NCI-H1048 (cell line): ENCODE measurements at regions not wholly inside any gene's neighbourhood (a gene's known extent, or its start where the extent isn't known, plus 50 kb on each side); places are given as distances from the start of the nearest gene placed in this dataset.
"Not testable (repeated sequence)": the region's sequence is repeated elsewhere in the genome, so short reads cannot be mapped to it uniquely, and the experiment has no call there.

Experiments
- DNase-seq: peaks from one replicate; lab custom pipeline; 2025; lab: John Stamatoyannopoulos, UW

- DNase-seq = no peak
Observed at GRCh38 chr3:109804697-109805096, 467.4 kb upstream of the DPPA4 start.

DNA sequence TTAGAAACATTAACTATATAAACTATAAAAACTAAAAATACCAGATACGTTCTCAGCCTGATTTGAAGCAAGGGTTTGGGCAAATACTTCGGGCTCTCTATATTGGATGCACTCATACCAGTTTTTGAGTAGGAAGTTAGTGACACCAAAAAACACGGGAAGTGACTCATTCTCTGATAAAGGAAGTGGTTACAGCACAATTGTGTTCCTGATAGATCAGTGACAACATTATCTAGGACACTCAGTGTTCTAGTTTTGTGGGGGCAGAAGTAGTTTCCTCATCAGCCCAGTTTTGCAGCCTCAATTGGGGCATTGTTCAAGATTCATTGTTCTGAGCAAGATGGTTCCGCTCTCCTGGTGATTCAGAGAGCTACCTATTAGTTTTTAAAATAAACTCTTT, 469.6 kb upstream of the DPPA4 start:
- DNase-seq = no peak

- no peak for DNase-seq
Observed at GRCh38 chr3:109809513-109809912, 472.2 kb upstream of the DPPA4 start.

GRCh38 chr3:109818081-109818480, 480.7 kb upstream of the DPPA4 start:
- DNase-seq = no peak

- no peak for DNase-seq
Observed at GRCh38 chr3:109819734-109820133, 482.4 kb upstream of the DPPA4 start.

- no peak for DNase-seq
Observed at GRCh38 chr3:109825971-109826810, 488.8 kb upstream of the DPPA4 start.

DNA sequence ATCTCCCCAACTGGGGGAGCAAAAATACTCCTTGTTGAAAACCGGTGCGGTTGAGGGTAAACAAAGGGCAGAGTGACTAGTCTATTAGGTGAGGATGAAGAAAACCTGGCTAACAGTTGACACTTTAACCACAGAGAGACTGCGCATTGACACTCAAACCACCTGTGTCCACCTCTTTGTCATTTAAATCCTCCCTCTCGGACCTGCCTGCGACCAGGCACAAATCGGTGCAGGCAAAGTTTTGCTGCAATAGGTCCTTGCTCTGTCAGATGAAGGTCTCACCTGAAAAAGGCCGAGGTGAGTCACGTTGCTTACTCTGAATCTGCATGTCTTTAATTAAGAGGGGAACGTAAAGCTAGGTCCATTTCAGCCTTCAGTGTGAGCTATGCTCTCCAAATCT, 494.1 kb upstream of the DPPA4 start:
- DNase-seq = no peak

DNA sequence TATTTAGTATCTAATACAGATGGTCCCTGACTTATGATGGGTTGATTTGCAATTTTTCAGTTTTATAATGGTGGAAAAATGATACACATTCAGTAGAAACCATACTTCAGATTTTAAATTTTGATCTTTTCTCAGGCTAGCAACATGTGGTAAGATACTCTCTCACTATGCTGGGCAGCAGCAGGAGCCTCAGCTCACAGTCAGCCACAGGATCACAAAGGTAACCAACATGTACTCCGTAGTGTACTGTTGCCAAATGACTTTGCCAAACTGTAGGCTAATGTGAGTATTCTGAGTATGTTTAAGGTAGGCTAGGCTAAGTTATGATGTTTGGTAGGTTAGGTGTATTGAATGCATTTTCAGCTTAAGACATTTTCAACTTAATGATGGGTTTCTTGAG, 498.6 kb upstream of the DPPA4 start:
- DNase-seq = no peak

DNA sequence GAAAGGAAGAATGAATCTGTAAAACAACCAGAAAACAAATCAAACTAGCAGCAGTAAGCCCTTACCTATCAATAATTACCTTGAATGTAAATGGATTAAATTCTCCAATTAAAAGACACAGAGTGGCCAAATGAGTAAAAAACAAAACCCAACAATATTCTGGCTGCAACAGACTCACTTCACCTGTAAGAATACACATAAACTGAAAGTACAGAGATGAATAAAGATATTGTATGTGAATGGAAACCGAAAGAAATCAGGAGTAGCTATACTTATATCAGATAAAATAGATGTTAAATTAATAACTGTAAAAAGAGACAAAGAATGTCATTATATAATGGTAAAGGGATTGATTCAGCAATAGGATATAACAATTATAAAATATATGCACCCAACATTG, 514.5 kb upstream of the DPPA4 start:
- no peak for DNase-seq

DNA sequence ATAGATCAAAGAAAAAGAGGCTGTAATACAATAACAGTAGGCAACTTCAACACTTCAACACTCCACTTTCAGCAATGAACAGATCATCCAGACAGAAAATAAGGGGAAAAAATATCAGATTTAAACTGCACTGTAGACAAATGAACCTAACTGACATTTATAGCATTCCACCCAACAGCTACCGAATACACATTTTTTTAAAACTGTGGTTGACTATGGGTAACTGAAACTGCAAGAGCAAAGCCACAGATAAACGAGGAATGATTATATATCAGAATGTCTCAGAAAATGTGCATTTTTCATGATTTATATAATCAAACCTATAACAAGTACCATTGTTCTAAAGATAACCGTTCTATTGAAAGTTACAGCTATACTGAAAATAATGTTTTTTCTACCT, 514.9 kb upstream of the DPPA4 start:
- DNase-seq = no peak

DNA sequence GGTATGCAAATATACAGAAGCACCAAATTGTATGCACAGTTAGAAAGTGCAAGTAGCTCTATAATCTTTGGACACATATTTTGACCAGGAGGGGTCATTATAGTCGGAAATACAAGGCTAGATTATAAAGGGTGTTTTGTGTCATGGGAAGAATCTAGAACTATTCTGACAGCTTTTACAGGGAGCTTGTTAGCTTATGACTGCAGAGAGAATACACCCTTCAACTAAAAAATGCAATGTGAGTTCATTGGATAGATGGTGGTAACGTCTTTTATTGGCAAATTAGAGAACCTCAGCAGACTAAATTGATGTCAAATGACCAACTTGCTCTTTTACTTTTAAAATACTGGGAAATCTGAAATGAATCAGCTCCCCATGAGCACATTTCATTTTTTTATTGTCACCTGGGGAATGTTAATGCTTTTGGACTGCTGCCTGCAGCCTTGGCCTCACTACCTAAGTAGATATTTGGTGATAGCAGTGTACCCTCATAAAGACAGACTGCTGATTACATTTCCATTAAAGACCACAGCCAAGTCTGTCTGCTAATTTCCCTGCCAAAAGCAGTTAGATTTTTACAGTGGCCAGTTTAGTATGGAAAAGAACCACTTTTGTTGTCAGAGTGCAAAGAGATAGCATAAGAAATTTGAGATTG, 515.9 kb upstream of the DPPA4 start:
- no peak for DNase-seq

DNA sequence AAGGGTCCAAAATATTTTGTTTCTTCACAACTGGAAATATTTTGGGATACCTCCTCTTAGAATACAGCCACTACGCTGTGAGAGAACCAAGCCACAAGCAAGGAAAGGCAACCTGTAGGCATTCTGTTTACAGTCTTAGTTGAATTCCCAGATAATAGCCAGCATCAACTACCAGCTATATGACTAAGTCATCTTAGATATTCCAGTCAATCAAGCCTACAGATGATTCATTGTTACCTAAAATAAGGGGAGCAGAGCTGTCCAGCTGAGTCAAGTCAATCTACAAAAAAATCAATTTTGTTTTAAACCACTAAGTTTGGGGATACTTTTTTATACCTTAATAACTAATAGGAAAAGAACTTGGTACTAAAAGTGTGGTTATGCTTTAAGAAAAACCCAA, 526.4 kb upstream of the DPPA4 start:
- DNase-seq = no peak

GRCh38 chr3:109864452-109864851, 527.1 kb upstream of the DPPA4 start:
- DNase-seq = no peak

DNA sequence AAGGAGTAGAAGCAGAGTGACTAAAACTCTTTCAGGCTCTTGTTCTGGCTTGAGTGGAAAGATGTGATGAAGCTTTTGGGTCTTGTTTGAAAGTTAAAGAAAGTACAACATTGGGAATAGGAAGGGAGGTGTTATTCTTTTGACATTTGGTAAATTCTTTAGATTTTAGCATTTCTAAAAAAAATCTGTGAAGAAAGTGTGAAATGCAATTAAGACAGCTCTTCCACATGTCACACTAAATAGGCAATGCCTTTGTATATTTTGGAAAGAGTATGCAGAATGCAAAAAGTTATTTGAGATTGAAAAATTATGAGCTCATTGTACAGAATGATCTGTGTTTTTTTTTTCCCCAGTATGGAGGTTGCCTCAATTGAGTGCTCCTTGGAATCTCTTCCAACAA, 532.2 kb upstream of the DPPA4 start:
- DNase-seq = no peak

DNA sequence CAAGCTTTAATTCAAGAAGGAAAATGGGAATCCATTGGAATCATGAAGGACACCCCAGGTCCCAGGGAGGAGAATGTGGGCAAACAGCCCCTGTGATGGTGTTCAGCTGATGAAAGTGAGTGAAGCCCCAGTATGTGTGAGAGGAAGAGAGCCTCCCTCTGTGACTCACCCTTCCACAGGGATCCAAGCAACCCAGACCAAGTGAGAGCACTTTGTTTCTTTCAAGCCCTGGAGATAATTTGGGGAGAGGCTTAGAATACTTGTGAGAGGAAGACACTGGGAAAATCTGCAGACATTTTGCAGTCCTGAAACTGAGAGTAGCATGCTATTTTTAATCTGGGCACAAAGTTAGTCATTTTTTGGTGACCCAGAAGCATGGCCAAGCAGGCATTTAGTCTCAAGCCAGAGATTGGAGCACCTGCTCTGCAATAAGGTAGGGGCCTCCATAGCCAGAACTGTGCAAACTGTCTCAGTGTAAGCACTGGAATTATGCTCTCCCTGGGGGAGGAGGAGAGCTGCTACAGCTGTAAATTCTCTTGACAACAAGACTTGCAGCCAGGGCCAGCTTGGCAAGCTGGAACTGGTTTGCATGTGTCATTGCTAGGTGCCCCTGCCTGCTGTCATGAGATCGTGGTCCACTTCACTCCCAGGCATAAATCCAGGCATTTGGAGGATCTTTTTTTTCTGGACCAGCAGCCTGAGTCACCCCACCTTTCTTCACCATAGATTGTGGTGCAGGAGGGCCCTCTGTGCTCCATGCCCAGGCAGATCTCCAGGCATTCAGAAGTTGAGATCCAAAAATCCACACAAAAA, 537.8 kb upstream of the DPPA4 start:
- no peak for DNase-seq

DNA sequence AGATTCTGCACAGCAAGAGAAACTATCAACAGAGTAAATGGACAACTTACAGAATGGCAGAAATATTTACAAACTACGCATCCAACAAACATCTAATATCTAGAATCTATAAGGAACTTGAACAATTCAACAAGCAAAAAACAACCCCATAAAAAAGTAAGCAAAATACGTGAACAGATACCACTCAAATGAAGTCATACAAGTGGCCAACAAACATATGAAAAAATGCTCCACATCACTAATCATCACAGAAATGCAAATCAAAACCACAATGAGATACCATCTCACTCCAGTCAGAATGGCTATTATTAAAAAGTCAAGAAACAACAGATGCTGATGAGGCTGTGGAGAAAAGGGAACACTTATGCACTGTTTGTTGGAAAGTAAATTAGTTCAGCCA, 540.3 kb upstream of the DPPA4 start:
- DNase-seq = not testable (repeated sequence)

GRCh38 chr3:109882144-109882543, 544.8 kb upstream of the DPPA4 start:
- no peak for DNase-seq

DNA sequence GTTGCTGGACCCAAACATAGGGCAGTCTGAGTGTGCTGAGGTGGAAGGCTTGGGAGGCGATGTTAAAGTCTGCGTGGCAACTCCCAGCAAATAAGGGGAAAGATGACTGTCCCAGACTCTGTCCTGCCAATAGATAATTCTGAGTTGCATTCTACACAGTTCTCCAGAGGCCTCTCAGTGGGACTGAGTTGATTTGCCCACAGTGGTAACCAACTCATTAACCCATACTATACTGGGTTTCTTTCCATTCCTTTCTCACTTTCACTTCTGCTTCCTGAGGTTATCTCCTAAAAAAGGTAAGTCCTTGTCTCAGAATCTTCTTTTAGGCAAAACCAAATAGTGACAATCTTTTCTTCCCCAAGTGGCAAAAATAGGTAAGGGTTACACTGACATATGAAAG, 549.9 kb upstream of the DPPA4 start:
- no peak for DNase-seq

GRCh38 chr3:109888026-109888425, 550.7 kb upstream of the DPPA4 start:
- DNase-seq = no peak

DNA sequence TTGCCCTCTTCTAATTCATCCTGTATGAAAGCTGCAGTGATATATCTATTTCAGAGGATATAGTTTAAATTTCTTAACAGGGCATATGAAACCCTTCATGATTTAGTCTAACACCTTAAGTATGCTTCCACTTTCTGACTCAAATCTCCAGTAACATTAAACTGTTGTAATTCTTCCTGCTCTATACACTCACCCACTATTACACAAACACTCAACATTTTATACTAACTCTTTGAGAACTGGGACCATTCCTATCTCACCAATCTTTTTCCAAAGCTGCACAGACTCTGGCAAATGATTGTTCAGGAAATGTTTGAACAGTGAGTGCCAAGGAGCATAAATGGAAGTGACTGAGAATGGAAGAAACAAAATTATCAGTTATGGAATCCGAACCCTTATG, 560.4 kb upstream of the DPPA4 start:
- no peak for DNase-seq

DNA sequence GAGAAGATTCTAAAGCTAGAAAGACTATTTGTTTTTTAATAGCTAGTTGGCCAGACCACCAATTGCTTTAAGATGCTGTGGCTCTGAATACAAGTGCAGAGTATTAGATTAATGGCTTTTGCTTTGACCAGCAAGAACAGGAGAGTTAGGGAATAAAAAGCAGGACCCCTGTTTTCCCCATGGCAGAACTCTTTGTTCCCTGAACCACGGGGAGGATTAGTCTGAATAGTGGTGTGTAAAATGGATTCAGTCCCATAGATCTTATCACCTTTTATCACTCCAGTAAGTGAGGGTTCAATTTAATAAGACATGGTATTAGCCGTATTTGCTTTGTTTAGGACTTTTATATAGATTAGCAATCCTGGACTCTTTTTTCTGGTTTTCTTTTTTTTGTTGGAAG, 562.6 kb upstream of the DPPA4 start:
- DNase-seq = no peak

GRCh38 chr3:109900783-109901182, 563.4 kb upstream of the DPPA4 start:
- DNase-seq = no peak

DNA sequence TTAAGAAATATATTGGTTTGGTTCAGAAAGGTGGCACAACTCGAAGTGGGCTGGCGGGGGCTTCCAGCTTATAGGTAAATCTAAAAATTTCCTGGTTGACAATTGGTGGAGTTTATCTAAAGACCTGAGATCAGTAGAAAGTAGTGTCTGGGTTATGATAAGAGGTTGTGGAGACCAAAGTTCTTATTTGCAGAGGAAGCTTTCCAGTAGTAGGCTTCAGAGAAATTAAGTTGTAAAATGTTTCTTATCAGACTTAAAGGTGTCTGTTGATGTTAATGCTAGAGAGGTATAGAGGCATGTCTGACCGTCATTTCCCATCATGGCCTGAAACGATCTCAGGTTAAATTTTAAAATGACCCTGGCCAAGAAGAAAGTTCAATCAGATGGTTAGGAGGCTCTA, 565.2 kb upstream of the DPPA4 start:
- DNase-seq = no peak
